SIG-M5 treated with dmso at 0.1 percent for 504 hours (cell line): ENCODE measurements at regions not wholly inside any gene's neighbourhood (a gene's known extent, or its start where the extent isn't known, plus 50 kb on each side); places are given as distances from the start of the nearest gene placed in this dataset.

Source experiments
- DNase-seq: peaks from one replicate; lab custom pipeline; 2025; ENCODE audit not compliant: unreplicated experiment; lab: John Stamatoyannopoulos, UW

GRCh38 chr2:5368263-5368662 is 323.9 kb upstream of the SOX11 start:
- DNase-seq, result no peak

DNA sequence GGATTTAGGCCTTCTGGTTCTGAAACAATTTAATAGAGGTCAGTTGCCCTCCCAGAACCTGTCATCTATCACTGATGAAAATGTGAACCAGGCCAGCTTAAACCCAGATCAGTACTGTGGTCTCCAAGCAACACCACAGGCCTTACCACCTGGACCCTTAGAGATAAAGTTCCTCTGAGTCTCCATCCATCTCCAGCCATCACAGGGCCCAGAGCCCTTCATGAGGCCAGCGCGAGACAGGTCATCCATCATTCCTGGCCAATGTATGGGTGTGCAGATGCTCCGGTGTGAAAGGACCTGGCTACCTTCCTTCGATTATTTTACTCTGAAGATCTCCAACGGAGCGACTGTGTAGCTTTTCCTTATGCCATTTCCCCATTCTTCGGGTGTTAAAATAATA is 322.7 kb upstream of the SOX11 start:
- DNase-seq, result no peak

DNA sequence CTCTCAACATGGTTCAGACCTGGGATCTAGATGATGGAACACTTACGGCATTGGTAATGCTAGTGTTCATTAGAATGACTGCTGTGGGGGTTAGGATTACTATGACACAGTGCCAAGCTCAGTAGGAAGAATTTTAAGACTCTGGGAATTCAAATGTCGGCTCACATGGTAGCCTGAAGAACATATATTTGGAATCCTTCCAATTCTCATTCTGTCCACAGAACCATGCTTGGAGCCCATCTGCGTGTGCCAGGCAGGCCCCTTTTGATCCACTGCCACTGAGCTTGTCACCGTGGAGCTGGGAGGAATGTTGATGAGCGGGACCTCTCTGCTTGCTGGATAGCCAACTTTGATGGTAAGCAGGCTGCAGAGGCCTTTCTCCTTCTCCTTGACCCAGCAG is 322.0 kb upstream of the SOX11 start:
- no peak for DNase-seq

- DNase-seq, result no peak
These were observed 320.0 kb upstream of the SOX11 start for GRCh38 chr2:5372141-5372540.

GRCh38 chr2:5373200-5373599 is 319.0 kb upstream of the SOX11 start:
- no peak for DNase-seq

DNA sequence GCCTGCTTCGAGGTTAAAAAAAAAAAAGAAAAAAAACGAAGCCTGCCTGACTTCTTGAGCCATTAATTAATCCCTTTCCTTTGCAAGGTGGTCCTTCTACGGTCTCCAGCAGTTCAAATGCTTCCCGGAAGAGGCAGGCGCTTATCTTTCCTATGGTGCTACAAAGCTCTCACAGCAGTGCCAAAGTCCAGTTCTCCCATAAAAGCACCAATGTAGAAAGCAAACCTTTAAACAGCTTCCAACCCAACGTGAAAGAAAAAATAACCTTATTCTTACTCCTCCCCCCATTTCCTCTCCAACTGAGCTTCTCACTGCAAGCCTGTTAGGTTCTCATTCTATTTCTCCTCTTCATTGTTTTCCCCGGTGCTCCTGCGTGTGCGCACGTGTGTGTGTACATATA is 317.4 kb upstream of the SOX11 start:
- DNase-seq, result no peak

- DNase-seq, result no peak
These were observed 314.9 kb upstream of the SOX11 start for GRCh38 chr2:5377323-5377722.

- DNase-seq, result no peak
These were observed 312.4 kb upstream of the SOX11 start for GRCh38 chr2:5379811-5380210.

DNA sequence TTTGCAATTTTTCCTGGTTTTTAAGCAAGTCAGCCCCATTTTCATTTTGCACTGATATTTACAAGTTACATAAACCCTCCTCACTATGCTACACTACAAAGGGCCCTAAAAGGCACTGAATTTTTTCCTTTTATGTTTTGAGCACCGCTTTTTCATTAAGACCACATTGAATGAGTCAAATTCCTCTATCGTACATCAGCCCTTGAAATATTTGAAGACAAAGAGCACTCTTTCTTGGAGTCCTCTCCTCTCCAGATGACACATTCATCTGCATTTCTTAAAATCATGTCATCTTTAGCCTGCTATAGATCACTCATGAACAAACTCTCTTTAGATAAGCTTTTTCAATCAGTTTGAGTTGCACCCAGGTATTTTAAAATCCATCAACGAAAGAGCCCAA is 306.6 kb upstream of the SOX11 start:
- no peak for DNase-seq

DNA sequence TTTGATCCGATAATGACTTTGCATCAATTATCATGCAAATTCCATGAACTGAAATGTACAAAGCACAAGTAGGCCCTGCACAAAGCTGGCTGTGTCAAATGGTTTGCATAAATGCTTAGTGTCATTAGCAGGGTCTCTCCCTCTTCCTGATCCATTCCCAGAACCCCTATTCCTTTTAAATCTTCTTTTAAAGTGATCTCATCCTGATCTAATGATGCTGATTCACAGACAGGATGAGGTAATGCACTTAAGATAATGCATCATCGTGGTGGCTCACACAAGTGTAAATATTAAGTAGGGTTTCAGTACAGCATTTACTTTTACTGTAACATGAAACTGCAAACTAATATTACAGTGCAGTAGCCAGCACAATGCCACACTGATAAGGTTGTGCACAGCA is 304.8 kb upstream of the SOX11 start:
- no peak for DNase-seq

DNA sequence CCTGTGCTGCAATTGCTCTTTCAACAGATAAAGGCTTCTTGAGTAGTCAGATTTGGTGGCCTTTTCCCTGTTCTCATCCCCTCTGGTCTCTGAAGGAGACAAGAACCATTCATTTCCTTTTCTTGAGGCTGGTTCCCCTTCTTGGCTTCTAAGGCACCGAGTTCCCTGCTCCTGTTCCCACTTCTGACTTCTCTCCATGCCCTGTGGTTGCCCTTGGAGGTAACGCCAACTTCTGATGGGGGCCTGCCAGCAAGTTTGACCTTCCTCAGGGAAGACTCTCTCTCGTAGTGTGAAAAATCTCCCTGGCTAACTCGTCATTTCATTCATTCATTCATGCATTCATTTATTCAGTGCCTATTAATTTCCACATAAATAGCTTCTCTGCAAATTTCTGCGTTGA is 302.4 kb upstream of the SOX11 start:
- no peak for DNase-seq

GRCh38 chr2:5391362-5391761 is 300.8 kb upstream of the SOX11 start:
- DNase-seq, result no peak

- no peak for DNase-seq
These were observed 299.5 kb upstream of the SOX11 start for GRCh38 chr2:5392658-5393057.

GRCh38 chr2:5393474-5393873 is 298.7 kb upstream of the SOX11 start:
- no peak for DNase-seq

DNA sequence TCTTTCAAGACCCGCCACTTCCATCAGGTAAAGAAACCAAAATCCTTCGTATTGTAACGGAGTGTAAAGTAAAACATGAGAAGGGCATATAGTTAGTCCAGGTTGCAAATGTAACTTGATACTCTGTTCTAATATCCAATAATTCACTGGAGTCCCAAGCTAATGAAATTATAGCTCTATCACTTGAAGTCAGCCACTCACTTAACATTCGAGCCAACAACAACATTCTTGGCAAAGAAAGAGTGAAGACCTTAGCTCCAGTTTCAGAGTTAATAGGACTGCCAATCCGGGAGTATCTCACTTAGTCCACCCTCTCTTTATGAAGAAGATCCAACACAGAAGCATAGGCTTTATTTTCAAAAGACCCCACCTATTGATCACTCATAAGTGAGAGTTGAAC is 298.0 kb upstream of the SOX11 start:
- DNase-seq, result no peak

- no peak for DNase-seq
These were observed 291.0 kb upstream of the SOX11 start for GRCh38 chr2:5401115-5401657.

DNA sequence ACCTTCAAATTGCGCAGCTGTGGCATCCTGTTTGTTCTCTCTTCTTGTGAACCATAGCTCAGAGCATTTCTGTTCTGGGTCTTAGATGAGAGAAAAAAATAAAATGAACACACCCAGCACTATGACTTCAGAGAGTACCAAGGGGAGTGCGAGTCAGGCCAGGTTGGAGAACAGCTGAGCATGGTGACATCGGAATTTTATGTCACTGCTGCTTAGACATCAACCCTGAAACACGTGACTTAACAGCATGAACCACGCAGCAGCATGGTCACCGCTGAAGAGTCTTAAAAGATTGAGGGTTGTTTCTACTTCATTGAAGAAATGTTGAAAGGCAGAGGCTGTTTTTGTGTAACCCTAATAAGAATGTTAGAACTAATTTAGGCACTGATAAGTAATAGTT is 288.8 kb upstream of the SOX11 start:
- DNase-seq, result no peak

- DNase-seq, result no peak
These were observed 282.2 kb upstream of the SOX11 start for GRCh38 chr2:5409898-5410381.

GRCh38 chr2:5410991-5411700 is 281.0 kb upstream of the SOX11 start:
- no peak for DNase-seq

DNA sequence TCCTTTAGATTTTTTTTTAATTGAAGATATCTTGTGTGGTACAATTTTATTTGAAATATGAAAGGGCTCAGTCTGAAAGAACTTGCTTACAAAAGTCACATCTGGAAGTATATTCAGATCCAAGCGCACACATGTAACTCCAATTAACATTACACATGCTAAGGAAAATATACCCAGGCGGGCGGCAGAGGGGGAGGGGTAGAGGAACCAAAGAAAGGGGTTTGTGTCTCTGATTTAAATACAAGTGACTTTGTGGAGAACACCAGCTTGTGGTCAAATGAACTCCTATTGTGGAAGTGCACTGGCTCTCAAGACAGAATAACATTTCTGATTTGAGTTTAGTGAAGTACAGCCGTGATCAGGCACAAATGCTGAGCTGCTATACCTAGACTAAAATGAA is 280.2 kb upstream of the SOX11 start:
- no peak for DNase-seq

GRCh38 chr2:5433855-5434254 is 258.3 kb upstream of the SOX11 start:
- DNase-seq, result no peak

DNA sequence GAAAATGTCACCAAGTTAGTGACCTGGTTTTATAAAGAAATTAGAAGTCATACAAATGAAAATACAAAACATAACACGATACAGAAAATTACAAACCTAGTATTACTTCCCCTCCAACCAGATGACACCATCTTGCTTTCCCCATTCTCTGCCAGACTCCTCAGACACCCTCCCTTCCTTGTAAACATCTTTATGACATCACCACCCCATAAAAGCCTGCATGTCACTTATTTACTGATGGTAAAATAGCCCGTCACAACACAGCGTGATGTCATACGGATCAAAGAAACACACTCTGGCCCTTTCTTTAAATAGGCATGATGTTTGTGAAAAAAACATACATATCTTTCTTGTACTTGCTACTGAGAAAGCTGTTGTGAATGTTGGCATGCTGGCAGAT is 254.8 kb upstream of the SOX11 start:
- DNase-seq, result no peak

- DNase-seq, result no peak
These were observed 252.0 kb upstream of the SOX11 start for GRCh38 chr2:5440174-5440573.
